ENCODE measurements at regions not wholly inside any gene's neighbourhood (a gene's known extent, or its start where the extent isn't known, plus 50 kb on each side); places are given as distances from the start of the nearest gene placed in this dataset.

- DNase-seq (ENCODE audit: low spot score), result no peak
- no peaks in the 10 kb centered on the region for H3K36me3 ChIP-seq (ENCODE audit: insufficient read depth, low read length, poor library complexity, severe bottlenecking)
- no peaks in the 10 kb centered on the region for H3K27me3 ChIP-seq (replicated peaks; ENCODE audit: insufficient read depth, low read depth, low read length, poor library complexity)
- no peaks in the 10 kb centered on the region for H3K9me3 ChIP-seq (ENCODE audit: low read depth, low read length, poor library complexity, severe bottlenecking)
- POLR2A ChIA-PET (ENCODE audit: low non-redundant PET), result no interaction called here
- BruUV-seq (replicated peaks), result no TSS peak
- no peak for TF ChIP-seq CTCF (conservative IDR thresholded peaks at IDR 0.05; ENCODE audit: low read depth, low read length)
- no peak for TF ChIP-seq EZH2 (IDR thresholded peaks at IDR 0.05; ENCODE audit: borderline replicate concordance, low read depth, low read length, poor library complexity, severe bottlenecking)
- CTCF ChIA-PET, result no interaction called here
- H3K4me1 ChIP-seq (ENCODE audit: insufficient read depth, low read length, poor library complexity, severe bottlenecking), result no peaks in the 10 kb centered on the region
- intact Hi-C loops (cut with micrococcal nuclease; ENCODE audit: unreplicated experiment), result no loop called here
- H3K4me3 ChIP-seq (ENCODE audit: low read depth, low read length, poor library complexity, severe bottlenecking), result no peak overlapping the region
- H3K27ac ChIP-seq (ENCODE audit: low read depth, low read length, poor library complexity, severe bottlenecking), result no peak overlapping the region
These were observed 158.9 kb upstream of the HNRNPA3 start for GRCh38 chr2:177053716-177054115.

- DNase-seq (ENCODE audit: low spot score), result peak; percentile 23
- ChIA-PET POLR2A (ENCODE audit: low non-redundant PET) (no interaction called here), CTCF (interaction anchor here (1.0 kb wide), 1 partner anchor 15 kb away, joined by 3 read pairs; no protein-coding TSS in a partner anchor)
- Histone ChIP-seq H3K27ac (ENCODE audit: low read depth, low read length, poor library complexity, severe bottlenecking) (no peak overlapping the region), H3K9me3 (ENCODE audit: low read depth, low read length, poor library complexity, severe bottlenecking) (no peaks in the 10 kb centered on the region), H3K4me3 (ENCODE audit: low read depth, low read length, poor library complexity, severe bottlenecking) (no peak overlapping the region), H3K36me3 (ENCODE audit: insufficient read depth, low read length, poor library complexity, severe bottlenecking) (no peaks in the 10 kb centered on the region), H3K27me3 (replicated peaks; ENCODE audit: insufficient read depth, low read depth, low read length, poor library complexity) (no peaks in the 10 kb centered on the region), H3K4me1 (ENCODE audit: insufficient read depth, low read length, poor library complexity, severe bottlenecking) (no peaks in the 10 kb centered on the region)
- TF ChIP-seq EZH2 (IDR thresholded peaks at IDR 0.05; ENCODE audit: borderline replicate concordance, low read depth, low read length, poor library complexity, severe bottlenecking), result no peak
- TF ChIP-seq CTCF (conservative IDR thresholded peaks at IDR 0.05; ENCODE audit: low read depth, low read length), result peak; percentile 49
- intact Hi-C loops (cut with micrococcal nuclease; ENCODE audit: unreplicated experiment), result loop anchor here (5.0 kb wide), 1 partner anchor 224 kb away; no protein-coding TSS in a partner anchor
- no TSS peak for BruUV-seq (replicated peaks)
These were observed 156.1 kb upstream of the HNRNPA3 start for GRCh38 chr2:177056481-177056929.

GRCh38 chr2:177058747-177059146 lies 153.8 kb upstream of the HNRNPA3 start:
- intact Hi-C loops (cut with micrococcal nuclease; ENCODE audit: unreplicated experiment), result loop anchor here (5.0 kb wide), 1 partner anchor 226 kb away; no protein-coding TSS in a partner anchor
- no peaks in the 10 kb centered on the region for H3K36me3 ChIP-seq (ENCODE audit: insufficient read depth, low read length, poor library complexity, severe bottlenecking)
- H3K27ac ChIP-seq (ENCODE audit: low read depth, low read length, poor library complexity, severe bottlenecking), result no peak overlapping the region
- POLR2A ChIA-PET (ENCODE audit: low non-redundant PET), result no interaction called here
- BruUV-seq (replicated peaks), result no TSS peak
- CTCF ChIA-PET, result no interaction called here
- no peak for DNase-seq (ENCODE audit: low spot score)
- H3K4me3 ChIP-seq (ENCODE audit: low read depth, low read length, poor library complexity, severe bottlenecking), result no peak overlapping the region
- H3K9me3 ChIP-seq (ENCODE audit: low read depth, low read length, poor library complexity, severe bottlenecking), result no peaks in the 10 kb centered on the region
- no peaks in the 10 kb centered on the region for H3K4me1 ChIP-seq (ENCODE audit: insufficient read depth, low read length, poor library complexity, severe bottlenecking)
- no peaks in the 10 kb centered on the region for H3K27me3 ChIP-seq (replicated peaks; ENCODE audit: insufficient read depth, low read depth, low read length, poor library complexity)
- TF ChIP-seq EZH2 (IDR thresholded peaks at IDR 0.05; ENCODE audit: borderline replicate concordance, low read depth, low read length, poor library complexity, severe bottlenecking) (no peak), CTCF (conservative IDR thresholded peaks at IDR 0.05; ENCODE audit: low read depth, low read length) (no peak)
